Epidermal melanocyte (primary cell): ENCODE measurements at regions not wholly inside any gene's neighbourhood (a gene's known extent, or its start where the extent isn't known, plus 50 kb on each side); places are given as distances from the start of the nearest gene placed in this dataset.

Experiments
- DNase-seq: peaks from one replicate; pipeline ENCODE4 v3.0.0; 2011; ENCODE audit warnings: low spot score; ENCODE audit not compliant: insufficient read length

DNA sequence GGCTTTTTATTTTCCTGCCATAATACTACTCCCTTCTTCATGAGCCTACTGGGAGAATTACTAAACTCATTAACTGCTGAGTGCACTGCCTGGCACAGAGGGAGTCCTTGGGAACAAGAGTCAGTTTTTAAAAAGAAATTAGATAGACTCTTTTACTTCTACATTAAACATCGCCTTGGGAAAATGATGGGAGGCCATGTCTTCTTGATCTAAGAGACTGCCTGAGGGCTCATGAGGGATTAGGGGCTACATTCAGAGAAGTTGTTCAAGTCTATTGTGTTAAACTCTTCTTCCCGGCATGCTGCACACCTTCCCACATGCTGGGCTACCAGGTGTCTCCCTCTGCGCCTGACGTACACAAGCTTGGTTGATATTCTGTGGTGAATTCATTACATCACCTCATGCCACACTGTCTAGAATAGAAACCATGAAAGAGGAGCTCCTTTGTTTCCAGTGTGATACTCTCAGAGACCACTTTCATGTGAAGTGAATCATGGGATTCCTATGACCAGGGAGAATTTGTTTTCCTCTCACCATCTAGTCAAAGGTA lies 1422.3 kb downstream of the AACS start:
- no peak for DNase-seq

DNA sequence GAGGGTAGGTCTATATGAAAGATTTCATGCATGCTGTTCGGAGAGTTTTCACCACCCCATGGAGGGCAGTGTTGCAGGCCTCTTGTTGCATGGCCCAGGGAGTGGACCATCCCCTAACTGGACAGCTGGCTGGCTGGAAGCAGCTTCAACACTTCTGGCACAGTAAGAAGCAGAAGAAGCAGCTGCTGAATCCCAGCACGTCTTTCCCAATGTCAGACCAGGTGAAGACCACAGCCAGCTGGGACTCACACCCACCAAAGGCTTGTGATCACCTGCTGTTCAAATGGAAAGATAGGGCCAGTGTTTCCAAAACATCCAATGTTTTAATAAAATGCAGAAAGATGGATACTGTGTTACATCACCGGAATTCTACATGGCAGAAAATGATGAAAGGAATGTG lies 1423.6 kb downstream of the AACS start:
- no peak for DNase-seq

DNA sequence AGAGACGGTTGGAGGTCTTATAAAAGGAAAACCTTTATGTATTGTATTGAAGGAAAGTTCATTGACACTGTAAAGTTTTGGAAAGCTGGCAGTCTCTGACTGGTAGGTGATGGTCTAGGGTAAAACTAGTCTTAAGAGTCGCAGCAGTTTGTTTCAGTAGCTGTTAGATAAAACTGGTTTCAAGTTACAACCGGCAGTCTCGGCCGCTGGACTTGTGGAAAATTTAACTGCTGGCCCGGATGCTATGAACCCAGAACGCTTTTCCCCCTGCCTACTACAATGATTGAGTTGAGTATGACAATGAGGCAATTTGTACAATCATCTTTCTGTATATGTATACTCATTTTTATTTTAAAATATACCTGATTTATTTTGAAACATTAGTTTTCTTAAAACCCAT lies 1426.9 kb downstream of the AACS start:
- DNase-seq, result no peak

DNA sequence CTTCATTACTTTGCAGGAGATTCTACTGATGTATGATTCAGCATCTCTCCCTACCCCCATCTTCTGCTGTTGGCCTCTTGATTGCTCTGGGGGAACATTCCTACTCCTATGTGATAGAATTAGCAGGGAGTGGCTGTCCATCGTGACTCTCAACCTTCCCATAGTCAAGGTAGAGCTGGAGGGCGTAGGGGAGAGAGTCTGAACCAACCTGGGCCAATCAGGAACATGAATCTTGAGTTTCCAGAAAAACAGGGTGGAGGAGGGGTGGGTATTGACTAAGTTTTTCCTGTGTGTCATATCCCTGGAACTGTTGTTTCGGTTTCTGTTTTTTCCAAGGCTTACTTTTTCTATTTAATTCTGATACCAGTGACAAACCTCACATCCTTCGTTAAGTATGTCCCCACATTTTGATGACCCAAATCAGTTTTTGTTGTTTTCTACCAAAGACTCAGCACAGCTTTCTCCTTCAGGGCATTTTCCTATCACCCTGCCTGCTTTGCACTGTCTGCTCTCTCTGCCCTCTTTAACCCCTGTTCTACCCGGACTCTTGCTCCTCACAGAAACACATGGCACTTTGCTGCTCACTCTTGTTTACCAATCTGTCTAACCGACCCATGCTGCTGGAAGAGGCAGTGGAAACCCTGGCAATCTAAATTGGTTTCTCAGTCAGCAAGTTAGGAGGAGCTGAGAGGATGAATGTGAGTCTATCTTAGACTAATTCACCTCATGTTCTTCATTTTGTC lies 1428.3 kb downstream of the AACS start:
- no peak for DNase-seq

DNA sequence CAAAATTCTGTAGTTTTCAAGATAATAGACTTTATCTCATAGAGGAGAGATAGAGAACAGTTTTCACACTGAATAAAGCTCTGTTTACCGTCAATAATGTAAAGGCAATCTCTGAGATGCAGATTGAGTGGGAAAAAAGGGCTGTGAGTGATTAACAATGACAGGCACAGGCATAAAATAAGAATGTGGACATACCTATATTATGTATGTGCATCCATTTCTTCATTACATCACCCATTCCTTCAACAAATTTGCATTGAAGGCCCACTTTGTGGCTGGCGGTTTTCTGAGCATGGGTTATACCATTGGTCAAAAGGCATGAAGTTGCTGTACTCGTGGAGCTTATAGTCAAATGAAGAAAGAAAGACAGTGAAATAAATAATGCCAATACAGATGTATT lies 1431.0 kb downstream of the AACS start:
- DNase-seq, result no peak

DNA sequence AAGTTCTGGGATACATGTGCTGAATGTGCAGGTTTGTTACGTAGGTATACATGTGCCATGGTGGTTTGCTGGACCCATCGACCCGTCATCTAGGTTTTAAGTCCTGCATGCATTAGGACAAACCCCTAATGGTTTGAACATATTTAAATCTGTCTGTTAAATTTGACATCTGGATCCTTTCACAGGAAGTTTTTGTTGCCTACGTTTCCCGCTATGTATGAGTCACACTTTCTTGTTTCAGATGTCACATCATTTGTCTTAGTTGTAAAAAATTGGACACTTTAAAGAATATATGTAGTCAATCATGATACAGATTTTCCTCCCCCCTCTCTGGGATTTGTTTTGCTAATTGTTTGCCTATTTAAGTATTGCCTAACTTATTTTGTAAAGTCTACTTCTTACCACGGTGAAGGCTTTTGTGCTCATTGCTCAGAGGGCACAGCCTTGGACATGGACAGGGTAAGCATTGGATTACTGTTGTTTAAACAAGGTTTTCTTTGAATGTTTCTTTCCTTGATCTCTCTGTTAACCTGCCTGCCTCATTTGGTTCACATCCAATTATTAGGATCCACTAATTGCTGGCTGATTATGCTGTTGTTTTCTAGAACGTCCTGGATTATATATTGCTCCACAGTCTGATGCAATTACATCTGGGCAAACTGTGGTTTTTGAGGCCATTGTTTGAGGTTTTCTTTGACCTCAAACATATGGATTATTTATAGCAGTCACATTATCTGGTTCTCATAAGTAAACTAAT lies 1441.4 kb downstream of the AACS start:
- no peak for DNase-seq

DNA sequence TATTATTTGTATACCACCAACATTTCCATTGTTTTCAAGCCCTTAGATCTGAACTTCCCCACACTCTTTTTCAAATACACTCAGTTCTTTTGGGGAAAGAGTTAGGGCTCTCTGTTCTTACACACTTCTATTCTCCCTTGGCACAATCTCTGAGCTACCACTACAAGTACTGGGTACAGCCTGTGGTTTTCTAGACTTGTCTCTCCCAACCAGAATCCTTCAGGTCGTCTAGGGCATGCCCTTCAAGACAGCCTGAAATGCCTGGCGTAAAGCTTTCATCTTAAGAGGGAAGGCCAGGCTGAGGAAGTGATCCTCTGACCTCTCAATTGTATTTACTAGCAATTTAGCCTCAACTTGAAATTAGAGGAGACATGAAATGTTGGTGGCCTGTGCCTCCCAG lies 1442.0 kb downstream of the AACS start:
- DNase-seq, result no peak

DNA sequence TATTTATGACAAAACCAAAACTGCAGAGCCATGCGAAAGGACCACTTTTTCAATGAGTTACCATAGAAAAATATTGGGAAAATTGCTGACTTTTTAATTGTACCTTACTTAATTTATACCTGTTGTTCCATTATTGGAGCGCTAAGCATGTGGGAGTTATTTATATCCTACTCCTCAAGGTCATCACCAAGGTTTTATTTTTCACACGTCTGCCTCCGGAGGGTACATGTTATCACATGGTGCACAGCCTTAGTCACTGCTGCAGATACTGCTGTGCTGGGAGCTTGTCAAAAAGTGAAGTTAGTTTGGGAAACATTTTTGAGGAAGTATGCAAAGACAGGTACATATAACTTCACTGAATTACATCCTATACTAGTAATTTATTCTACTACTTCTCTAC lies 1444.3 kb downstream of the AACS start:
- DNase-seq, result no peak

DNA sequence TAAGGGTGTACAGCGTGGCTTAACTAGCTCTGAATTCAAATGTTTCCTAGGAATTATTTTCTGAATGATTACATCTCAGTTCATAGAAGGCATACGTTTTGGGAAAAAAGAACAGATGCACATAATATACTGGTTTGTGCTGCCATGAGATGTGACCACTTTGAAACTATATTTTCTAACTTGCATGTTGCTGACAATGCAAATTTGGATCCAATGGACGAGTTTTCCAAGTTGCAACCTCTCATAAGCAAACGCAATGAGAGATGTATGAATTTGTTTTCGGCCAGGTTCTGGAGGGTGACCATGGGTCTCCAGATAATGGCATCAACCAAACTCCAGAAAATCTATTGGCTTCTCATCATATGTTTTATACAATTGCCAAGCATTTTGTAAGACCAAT lies 1445.4 kb downstream of the AACS start:
- no peak for DNase-seq

DNA sequence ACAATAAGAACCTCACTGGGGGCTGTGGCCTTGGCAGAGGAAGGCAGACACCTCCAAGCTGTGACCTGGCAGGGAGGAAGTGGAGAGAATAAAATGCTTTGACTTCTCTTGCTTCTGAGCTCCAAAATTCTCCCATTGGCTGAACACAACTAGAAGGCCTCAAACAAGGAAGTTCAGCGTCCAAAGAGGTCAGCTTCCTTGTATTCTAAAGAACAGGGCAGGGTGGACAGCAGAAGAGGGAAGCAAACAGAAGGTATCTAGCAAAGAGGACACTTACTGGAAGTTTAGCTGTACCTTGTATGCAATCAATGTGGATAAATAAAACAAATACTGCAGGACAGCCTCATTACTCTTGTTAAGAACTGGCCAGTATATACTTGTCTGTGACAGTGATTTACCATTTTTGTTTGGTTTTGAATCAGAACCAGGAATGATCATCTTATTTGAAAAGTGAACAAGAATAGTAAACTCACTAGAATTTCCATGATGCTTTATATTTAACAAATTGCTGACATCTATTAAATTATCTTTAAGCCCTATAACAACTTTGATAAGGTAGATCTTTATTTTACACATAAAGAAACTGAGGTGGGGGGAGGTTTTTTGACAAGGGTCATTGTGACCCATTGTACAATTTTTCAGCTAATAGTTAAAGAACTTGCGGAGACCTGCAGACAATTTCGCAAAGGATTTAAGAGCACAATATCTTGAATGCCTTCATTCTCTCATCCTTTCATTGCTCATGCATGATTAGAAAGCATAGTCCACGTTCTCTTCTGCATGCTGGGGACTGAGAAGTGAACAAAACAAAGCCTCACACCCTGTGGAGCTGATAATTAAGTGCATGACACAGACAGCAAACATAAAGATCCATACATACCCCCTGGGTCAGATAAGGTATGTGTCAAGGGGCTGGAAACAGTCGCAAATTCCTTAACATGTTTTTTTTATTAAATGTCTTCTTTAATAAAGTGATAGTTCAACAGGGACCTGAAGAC lies 1448.0 kb downstream of the AACS start:
- no peak for DNase-seq

DNA sequence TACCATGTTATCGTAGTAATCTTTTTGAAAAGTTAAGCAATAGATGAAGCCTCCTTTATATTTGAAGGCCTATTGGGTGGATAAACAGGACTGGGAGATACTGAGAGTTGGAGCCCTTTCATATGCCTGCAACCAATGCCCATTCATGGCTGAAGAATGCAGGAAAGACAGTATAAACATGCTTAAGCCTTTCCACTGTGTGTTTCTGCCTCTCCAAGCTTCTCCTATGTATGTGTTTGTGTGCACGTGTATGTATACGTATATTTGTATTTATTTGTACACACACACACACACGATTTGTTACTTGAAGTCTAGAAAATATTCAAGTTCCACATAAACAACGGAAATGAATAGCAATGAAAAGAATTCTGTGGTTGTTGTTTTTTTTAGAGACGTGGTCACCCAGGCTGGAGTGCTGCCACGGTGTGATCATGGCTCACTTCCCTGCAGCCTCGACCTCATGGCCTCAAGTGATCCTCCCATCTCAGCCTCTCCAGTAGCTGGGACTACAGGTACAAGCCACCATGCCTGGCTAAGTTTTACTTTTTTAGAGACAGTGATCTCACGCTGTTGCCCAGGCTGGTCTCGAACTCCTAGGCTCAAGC lies 1453.5 kb downstream of the AACS start:
- DNase-seq, result no peak

DNA sequence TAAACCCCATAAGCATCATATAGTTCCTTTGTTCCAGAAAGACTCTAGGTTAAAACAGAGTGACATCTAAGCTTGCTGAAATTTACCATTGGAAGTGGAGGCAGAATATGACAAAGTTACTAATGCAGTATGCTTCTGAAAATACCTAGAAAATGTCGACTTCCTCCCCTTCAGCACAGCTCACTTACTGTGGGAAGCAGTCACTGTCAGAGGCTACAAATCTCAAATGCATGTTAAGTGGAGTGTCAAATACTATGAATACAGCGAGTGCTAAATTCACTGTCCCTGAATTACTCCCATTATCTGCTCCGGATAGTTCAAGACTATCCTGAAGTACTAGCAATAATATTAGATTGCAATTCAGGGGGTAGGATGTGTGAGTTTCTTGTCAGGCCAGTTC lies 1454.6 kb downstream of the AACS start:
- no peak for DNase-seq

DNA sequence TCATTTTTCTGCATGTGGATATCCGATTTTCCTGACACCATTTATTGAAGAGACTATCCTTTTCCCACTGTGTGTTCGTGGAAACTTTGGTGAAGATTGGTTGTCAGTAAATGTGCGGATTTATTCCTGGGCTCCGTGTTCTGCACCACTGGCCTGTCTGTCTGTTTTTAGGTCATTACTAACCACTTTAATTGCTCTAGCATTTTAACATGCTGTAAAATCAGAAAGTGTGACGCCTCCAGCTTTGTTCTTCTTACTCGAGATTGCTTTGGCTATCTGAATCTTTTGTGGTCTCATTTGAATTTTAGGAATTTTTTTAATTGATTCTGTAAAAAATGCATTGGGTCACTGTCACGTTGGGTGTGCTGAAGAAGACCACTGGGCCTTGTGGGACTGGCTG lies 1458.7 kb downstream of the AACS start:
- DNase-seq, result no peak

DNA sequence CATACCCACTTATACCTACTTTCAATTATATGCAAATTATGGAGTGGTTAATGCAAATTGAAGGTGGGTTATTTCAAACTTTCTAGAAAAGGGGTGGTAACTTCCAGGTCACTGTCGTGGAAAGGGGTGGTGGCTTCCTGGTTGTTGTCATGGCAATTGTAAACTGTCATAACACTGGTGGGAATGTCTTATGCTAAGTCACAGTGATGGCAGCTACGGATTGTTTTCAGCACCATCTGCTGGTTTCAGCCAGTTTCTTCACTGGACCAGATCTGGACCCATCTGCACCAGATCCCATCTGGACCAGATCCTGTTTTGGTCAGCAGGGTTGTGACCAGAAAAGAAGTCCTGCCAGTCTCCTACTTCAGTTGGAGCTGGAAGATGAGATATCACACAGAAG lies 1469.3 kb downstream of the AACS start:
- DNase-seq, result no peak

DNA sequence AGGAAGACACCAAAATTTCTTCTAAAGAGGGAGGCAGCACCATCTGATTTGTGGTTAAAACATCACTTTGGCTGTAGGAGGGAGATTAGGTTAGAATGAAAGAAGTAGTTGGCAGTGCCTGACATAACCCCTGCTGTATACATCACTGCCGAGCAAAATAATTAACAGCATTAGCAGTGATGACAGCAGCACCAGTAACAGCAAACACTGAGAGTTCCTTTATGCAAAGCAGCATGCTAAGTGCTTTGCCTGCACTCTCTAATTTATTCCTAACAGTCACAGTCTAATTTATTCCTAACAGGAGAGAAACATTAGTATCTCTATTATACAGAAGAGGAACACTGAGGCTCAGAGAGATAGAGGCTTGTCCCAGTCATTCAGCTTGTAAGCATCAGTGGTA lies 1469.7 kb downstream of the AACS start:
- DNase-seq, result no peak

DNA sequence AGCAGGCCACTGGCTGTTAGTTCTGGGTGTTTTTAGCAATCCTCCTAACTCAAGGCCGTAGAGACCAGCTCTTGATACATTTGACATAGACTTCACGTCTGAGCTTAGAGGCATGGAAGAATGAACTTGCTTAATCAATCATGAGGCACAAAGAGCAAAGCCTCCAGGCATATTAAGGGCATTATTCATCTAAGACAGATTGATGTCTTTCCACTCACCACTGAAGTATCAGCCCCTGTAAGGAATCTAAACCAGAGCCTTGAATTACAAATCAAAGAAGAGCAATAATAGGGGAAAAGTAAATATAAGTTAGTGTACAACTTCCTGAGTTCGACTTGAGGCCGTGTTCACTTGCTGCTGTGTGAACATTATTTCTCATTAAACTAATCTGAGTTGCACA lies 1470.7 kb downstream of the AACS start:
- DNase-seq, result no peak

DNA sequence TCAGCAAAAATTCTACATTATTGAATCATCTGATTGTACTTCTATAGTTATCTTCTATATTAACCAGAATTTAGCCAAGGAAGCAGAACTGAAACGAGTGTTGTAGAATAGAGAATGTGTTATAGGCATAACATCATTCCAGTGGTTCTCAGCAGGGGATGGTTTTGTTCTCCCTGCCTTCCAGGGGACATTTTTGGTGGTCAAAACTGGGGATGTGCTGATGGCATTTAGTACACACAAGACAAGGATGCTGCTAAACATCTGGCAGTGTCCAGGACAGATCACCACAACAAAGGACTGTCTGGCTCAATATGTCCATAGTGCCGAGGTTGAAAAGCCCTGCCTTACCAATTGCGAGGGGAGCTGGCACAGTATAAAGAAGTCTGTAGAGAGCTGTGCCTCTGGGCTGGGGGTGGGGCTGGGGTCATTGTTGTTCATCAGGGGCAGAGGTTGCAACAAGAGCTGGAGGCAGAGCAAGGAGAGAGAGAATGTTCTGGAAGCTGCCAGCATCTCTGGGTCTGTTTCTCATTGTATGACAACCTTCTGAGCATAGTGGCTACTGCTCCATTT lies 1472.8 kb downstream of the AACS start:
- peak; percentile 25 for DNase-seq

DNA sequence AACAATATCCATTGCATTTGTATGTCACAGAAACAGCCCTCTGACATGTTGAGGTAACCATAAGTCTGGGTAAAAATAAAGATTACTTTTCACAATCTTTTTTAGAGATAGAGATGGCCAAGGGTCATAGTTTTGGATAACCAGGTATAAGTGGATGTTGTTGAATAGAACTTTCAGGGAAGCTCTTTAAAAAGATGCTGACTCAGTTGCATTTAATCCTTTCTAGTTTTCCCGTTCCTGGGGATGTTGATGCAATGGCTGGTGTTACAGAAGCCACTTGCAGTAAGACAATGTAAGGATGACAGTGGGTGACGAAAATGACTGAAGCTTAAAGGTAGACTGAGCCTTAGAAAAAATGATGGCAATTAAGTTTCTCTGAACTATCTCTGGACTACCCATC lies 1473.7 kb downstream of the AACS start:
- no peak for DNase-seq

DNA sequence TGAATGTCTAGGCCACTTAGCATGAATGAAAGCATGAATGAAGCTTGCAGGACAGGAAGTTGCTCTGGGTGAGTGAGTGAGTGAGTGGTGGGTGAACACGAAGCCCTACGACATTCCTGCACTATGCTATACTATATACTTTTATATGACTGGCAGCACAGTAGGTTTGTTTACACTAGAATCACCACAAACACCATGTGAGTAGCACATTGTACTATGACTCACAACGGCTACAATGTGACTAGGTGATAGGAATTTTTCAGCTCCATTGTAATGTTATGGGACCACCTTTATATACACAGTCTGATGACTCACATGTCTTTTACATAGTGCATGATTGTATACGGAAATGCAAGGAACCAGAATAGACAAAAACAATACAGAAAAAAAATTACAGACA lies 1480.2 kb downstream of the AACS start:
- no peak for DNase-seq

DNA sequence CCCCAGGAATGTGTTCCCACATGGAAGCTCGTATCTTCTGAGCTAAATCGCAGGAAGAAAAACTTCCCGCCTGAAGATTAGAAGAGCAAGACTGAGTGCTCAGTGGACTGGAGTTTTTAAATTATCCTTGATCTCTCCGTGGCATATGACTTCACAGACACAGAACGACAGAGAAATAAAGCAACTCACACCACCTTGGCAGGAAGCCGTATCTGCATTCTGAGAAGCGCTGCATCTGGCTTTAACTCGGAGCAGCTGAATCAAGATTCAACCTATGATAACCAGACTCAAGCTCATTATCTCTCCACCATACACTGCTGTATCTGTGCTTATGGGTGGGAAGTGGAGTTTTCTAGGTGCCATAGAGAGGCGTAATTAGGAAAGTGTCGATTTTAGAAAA lies 1482.7 kb downstream of the AACS start:
- no peak for DNase-seq

DNA sequence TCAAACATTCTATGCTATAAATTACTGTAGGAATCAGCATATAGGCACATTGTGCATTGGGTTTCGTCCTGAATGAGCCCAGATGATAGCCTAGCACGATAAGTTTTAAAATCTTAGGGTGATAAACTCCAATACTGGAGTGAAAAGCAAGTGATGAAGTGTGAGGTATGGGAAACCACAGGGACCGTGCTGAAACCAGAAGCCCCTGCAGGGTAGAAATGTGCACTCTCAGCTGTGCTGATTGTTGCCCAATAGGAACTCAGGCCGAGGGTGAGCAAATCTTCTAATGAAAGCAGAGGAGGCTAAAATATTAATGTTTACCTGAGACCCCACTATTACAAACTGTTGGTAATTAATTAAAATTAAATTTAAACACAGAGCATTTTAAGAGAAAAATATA lies 1486.6 kb downstream of the AACS start:
- DNase-seq, result no peak
